ENCODE measurements at regions not wholly inside any gene's neighbourhood (a gene's known extent, or its start where the extent isn't known, plus 50 kb on each side); places are given as distances from the start of the nearest gene placed in this dataset.

GRCh38 chr1:209405183-209405814 is 178.2 kb upstream of the CAMK1G start:
- peaks cover 2% of the 10 kb centered on the region for H3K27me3 Mint-ChIP-seq (ENCODE audit: insufficient read depth, low read depth, poor library complexity)
- TF ChIP-seq EZH2phosphoT487 (IDR thresholded peaks at IDR 0.05; ENCODE audit: unreplicated experiment), result no peak
- peak; percentile 45; the same call in 1 of the 2 replicates for TF ChIP-seq NANOG (IDR thresholded peaks at IDR 0.05; ENCODE audit: borderline replicate concordance)
- TF ChIP-seq JUNB (IDR thresholded peaks at IDR 0.05; ENCODE audit: unreplicated experiment), result no peak
- H3K9me2 ChIP-seq (ENCODE audit: insufficient read depth), result peaks cover 16% of the 10 kb centered on the region
- no peak overlapping the region; the same call in 1 of the 2 replicates for H2AFZ ChIP-seq
- peak overlapping the region; percentile 92 for H3K27ac Mint-ChIP-seq
- H3K36me3 ChIP-seq (ENCODE audit: insufficient read depth), result no peaks in the 10 kb centered on the region
- peak; percentile 46 for DNase-seq (ENCODE audit: low spot score)
- no peaks in the 10 kb centered on the region for H3K27me3 ChIP-seq (ENCODE audit: insufficient read depth)
- peaks cover 12% of the 10 kb centered on the region; the same call in 2 of the 3 replicates for H3K4me1 Mint-ChIP-seq
- peaks cover 37% of the 10 kb centered on the region for H3K4me1 ChIP-seq (ENCODE audit: insufficient read depth)
- no peaks in the 10 kb centered on the region for H4K20me1 ChIP-seq (replicated peaks; ENCODE audit: insufficient read depth)
- H3K4me3 Mint-ChIP-seq, result peak overlapping the region; percentile 42
- H3K79me2 ChIP-seq (replicated peaks; ENCODE audit: insufficient read depth), result no peaks in the 10 kb centered on the region
- H3K4me2 ChIP-seq, result peak overlapping the region; percentile 72
- H3K27ac ChIP-seq (ENCODE audit: low read depth), result peak overlapping the region; percentile 82
- H3K4me3 ChIP-seq, result peak overlapping the region; percentile 6
- no peaks in the 10 kb centered on the region; the same call in 2 of the 3 replicates for H3K36me3 Mint-ChIP-seq (ENCODE audit: low read depth)
- H3F3A ChIP-seq (replicated peaks; ENCODE audit: low read depth), result 0 out of 2 replicates have a peak, but pooled peaks cover 6% of the 10 kb centered on the region
- ATAC-seq, result peak; percentile 89
- H3K9me3 Mint-ChIP-seq, result no peaks in the 10 kb centered on the region

GRCh38 chr1:209406168-209406567 is 177.3 kb upstream of the CAMK1G start:
- H3K27ac ChIP-seq (ENCODE audit: low read depth), result peak overlapping the region; percentile 82
- Mint-ChIP-seq H3K4me1 (peaks cover 13% of the 10 kb centered on the region), H3K27me3 (ENCODE audit: insufficient read depth, low read depth, poor library complexity) (peaks cover 2% of the 10 kb centered on the region), H3K27ac (peak overlapping the region; percentile 92), H3K9me3 (no peaks in the 10 kb centered on the region), H3K36me3 (ENCODE audit: low read depth) (no peaks in the 10 kb centered on the region; the same call in 2 of the 3 replicates), H3K4me3 (no peak overlapping the region)
- DNase-seq (ENCODE audit: low spot score) (no peak), ATAC-seq (no peak; the same call in 2 of the 3 replicates)
- no peaks in the 10 kb centered on the region for H3K36me3 ChIP-seq (ENCODE audit: insufficient read depth)
- H3K79me2 ChIP-seq (replicated peaks; ENCODE audit: insufficient read depth), result no peaks in the 10 kb centered on the region
- peaks cover 37% of the 10 kb centered on the region for H3K4me1 ChIP-seq (ENCODE audit: insufficient read depth)
- H4K20me1 ChIP-seq (replicated peaks; ENCODE audit: insufficient read depth), result no peaks in the 10 kb centered on the region
- 0 out of 2 replicates have a peak, but pooled peaks cover 6% of the 10 kb centered on the region for H3F3A ChIP-seq (replicated peaks; ENCODE audit: low read depth)
- peak overlapping the region; percentile 6; the same call in 1 of the 2 replicates for H3K4me3 ChIP-seq
- H3K27me3 ChIP-seq (ENCODE audit: insufficient read depth), result no peaks in the 10 kb centered on the region
- H2AFZ ChIP-seq, result peak overlapping the region; percentile 1; the same call in 1 of the 2 replicates
- H3K9me2 ChIP-seq (ENCODE audit: insufficient read depth), result peaks cover 11% of the 10 kb centered on the region
- H3K4me2 ChIP-seq, result peak overlapping the region; percentile 72
- TF ChIP-seq JUNB (IDR thresholded peaks at IDR 0.05; ENCODE audit: unreplicated experiment), result no peak
- TF ChIP-seq EZH2phosphoT487 (IDR thresholded peaks at IDR 0.05; ENCODE audit: unreplicated experiment), result no peak
- no peak for TF ChIP-seq CTCF (conservative IDR thresholded peaks at IDR 0.05; ENCODE audit: low read depth in 2 of 2)
- TF ChIP-seq POLR2AphosphoS5 (IDR thresholded peaks at IDR 0.05; ENCODE audit: low read depth), result no peak
- no peak for TF ChIP-seq REST (IDR thresholded peaks at IDR 0.05; ENCODE audit: unreplicated experiment)
- TF ChIP-seq CREB1 (CRISPR knock-in tag; IDR thresholded peaks at IDR 0.05; ENCODE audit: low read depth), result no peak
- TF ChIP-seq STAT1 (IDR thresholded peaks at IDR 0.05; ENCODE audit: unreplicated experiment), result no peak
- no peak for TF ChIP-seq EZH2 (IDR thresholded peaks at IDR 0.05; ENCODE audit: low read depth, unreplicated experiment)
- no peak for TF ChIP-seq ETS1 (IDR thresholded peaks at IDR 0.05)
- TF ChIP-seq ZNF331 (CRISPR knock-in tag; IDR thresholded peaks at IDR 0.05; ENCODE audit: low read depth), result no peak

Data from GM23338 (cell line).